AG04449 (cell line): ENCODE measurements at regions not wholly inside any gene's neighbourhood (a gene's known extent, or its start where the extent isn't known, plus 50 kb on each side); places are given as distances from the start of the nearest gene placed in this dataset.

Experiments used
- CTCF ChIA-PET: fragments of 350-600 bp; formaldehyde crosslinking; extraction: SDS; loops from one replicate; lab custom pipeline; 2021; ENCODE audit warnings: antibody characterized with exemption; lab: Yijun Ruan, JAX
- POLR2A ChIA-PET: fragments of 400-600, 350-600 bp; formaldehyde crosslinking; extraction: SDS; loops from one replicate; lab custom pipeline; 2020; ENCODE audit warnings: antibody characterized with exemption, inconsistent platforms; lab: Yijun Ruan, JAX
- DNase-seq: peaks from one replicate; pipeline ENCODE4 v3.0.0-alpha.2; 2010; ENCODE audit warnings: low read depth, low spot score
- H3K4me3 ChIP-seq: 2 replicates; pipeline ENCODE4 v1.5.1; 2011; ENCODE audit warnings: low read depth, mild to moderate bottlenecking, control low read depth, low read length
- TF ChIP-seq, protein P1 (sequence below): IDR thresholded peaks from one replicate; pipeline ENCODE4 v1.5.1; 2011; ENCODE audit warnings: mild to moderate bottlenecking, moderate library complexity, low read length, control low read depth, inconsistent platforms; ENCODE audit not compliant: insufficient read depth; ENCODE audit errors: missing control alignments

DNA sequence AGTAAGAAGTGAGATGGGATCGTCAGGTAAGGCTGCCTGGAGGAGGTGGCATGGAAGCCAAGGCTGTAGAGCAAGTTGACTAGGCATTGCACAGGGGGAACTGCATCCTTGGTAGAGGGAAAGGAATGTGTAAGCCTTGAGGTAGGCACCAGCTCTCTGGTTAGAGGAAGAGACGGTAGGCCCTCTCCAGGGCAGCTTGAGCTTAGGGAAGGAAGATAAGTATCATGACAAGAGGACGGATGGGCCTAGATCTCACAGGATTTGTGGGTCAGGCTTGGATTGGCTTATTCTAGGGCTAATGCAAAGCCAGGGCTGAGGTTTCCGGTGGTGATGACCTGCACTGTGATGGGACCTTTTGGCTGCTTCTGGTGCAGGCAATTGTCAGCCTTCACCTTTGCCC lies 1035.8 kb downstream of the TBC1D22A start:
- ChIA-PET CTCF (no interaction called here), POLR2A (no interaction called here)
- TF ChIP-seq, protein P1, sequence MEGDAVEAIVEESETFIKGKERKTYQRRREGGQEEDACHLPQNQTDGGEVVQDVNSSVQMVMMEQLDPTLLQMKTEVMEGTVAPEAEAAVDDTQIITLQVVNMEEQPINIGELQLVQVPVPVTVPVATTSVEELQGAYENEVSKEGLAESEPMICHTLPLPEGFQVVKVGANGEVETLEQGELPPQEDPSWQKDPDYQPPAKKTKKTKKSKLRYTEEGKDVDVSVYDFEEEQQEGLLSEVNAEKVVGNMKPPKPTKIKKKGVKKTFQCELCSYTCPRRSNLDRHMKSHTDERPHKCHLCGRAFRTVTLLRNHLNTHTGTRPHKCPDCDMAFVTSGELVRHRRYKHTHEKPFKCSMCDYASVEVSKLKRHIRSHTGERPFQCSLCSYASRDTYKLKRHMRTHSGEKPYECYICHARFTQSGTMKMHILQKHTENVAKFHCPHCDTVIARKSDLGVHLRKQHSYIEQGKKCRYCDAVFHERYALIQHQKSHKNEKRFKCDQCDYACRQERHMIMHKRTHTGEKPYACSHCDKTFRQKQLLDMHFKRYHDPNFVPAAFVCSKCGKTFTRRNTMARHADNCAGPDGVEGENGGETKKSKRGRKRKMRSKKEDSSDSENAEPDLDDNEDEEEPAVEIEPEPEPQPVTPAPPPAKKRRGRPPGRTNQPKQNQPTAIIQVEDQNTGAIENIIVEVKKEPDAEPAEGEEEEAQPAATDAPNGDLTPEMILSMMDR, result no peak
- DNase-seq, result no peak
- no peak overlapping the region for H3K4me3 ChIP-seq

DNA sequence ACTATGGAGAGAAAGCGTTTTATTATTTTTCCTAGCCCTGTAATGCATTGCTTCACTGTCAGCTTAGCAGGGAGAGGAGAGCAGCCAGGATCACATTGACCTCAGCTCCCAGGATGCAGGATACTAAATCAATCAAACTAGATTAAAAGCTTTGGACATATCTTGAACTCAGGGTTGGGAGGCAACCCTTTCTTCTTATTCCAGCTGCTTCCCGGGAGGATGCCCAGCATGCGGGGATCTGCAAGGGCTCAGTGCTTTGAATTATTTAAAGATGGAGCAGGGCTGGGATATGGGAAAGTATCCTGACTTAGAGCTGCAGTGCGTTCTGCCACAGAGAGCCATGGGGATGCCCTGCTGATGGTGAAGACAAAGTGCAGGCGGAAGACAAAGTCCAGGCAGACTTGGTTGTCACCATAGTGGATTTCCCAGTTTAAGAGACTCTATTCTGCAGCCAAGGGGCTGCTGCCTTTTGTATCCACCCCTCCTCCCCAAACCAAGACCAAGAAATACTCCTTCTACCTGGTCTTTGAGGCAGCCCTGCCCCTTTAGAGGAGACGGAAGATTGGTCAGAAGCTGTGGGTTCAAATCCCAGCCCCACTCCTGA lies 1035.0 kb downstream of the TBC1D22A start:
- CTCF ChIA-PET, result no interaction called here
- POLR2A ChIA-PET, result no interaction called here
- no peak for DNase-seq
- no peak overlapping the region for H3K4me3 ChIP-seq
- TF ChIP-seq, protein P1, result no peak

DNA sequence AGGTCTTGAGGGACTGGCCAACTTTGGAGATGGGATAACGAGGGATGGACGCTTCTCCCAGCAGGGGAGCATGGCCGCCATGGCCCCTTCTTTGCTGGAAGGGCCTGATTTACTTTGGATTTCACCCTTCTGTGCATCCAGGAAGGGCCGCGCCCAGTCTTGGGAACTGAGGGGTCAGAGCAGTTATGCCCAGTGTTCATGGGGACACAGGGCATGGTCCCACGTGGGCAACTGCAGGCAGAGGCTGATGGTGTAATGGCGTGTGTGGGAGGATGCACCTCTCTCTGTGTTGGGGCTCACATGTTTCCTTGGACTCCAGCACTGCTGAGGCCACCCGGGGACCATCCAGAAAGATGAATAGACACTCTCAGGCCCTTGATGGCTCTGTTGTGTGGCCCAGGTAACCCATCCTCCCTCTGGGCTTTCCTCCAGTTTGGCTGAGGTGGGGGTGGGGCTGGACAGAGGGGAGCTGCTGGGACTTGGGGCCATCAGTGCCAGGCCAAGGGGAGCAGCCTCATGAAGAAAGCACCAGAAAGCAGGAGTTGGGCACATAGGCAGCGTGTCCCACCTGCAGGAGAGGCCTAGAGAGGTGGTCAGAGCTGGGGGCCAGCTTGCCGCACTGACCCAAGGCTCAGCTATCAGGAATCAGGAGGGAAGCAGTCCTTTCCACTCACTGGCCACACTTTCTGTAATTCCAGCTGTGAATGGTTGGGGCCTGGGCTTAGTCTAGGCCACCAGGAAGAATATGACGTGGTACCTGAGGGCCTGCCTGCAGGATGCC lies 1033.9 kb downstream of the TBC1D22A start:
- ChIA-PET CTCF (no interaction called here), POLR2A (no interaction called here)
- no peak for DNase-seq
- H3K4me3 ChIP-seq, result no peak overlapping the region
- TF ChIP-seq, protein P1, result no peak

DNA sequence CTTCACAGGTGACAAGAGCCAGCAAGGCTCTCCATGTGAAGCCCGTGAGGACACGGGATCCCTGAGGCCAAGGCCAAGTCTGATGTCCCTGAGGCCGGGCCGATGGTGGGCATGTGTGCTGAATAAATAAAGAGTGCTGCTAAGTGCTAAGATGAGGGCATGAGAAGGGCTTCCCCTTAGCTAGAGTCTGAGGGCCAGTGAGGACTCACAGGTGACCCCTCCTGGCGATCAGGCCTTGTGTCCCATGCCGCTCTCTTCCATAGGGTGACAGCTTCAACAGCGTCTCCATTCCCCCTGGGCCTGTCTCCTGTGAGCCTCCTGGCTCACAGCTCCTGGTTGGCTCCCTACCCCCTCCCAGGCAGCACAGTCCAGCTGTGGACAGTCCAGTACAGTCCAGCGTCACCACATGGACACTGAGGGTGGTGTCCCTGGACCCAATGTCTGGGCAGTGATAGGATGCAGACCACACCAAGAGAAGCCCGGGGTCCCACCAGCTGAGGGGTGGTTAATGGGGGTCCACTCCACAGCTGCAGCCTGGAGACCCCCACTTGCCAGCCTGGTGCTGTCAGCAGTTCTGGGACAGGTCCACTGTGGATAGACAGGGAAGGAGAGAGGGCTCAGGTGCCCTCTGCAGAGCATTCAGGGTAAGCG lies 1033.2 kb downstream of the TBC1D22A start:
- TF ChIP-seq, protein P1, result no peak
- POLR2A ChIA-PET, result no interaction called here
- DNase-seq, result no peak
- H3K4me3 ChIP-seq, result no peak overlapping the region
- CTCF ChIA-PET, result no interaction called here

DNA sequence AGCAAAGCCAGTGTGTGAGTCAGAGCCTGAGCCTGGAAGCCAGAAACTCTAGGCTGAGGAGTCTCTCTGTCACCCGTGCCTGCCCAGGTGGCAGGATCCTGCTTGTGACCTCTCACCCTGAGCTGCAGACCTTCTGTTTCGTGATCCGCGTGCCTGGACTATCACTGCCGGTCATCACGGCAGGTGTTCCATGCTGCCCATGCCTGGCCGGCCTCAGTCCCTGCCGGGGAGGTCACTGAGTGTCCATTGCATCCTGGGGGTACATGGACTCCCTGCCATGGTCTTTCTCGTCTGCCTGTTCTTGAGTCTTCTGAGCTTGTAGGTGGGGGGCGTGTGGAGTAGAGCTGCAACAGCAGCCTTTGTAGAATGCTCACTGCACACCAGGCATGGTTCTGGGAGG lies 1032.4 kb downstream of the TBC1D22A start:
- CTCF ChIA-PET, result no interaction called here
- no peak for DNase-seq
- H3K4me3 ChIP-seq, result no peak overlapping the region
- POLR2A ChIA-PET, result no interaction called here
- TF ChIP-seq, protein P1, result no peak
